HEK293T (cell line): ENCODE measurements at regions not wholly inside any gene's neighbourhood (a gene's known extent, or its start where the extent isn't known, plus 50 kb on each side); places are given as distances from the start of the nearest gene placed in this dataset.
A peak's percentile ranks its signal among the peaks of the same experiment; 100 is the strongest.

Experiments
- CTCF ChIA-PET: fragments of 350-600 bp; formaldehyde crosslinking; extraction: SDS; loops from one replicate; lab custom pipeline; 2021; ENCODE audit warnings: antibody characterized with exemption, inconsistent platforms; lab: Yijun Ruan, JAX
- POLR2A ChIA-PET: fragments of 350-600 bp; formaldehyde crosslinking; extraction: SDS; loops from one replicate; lab custom pipeline; 2020; ENCODE audit warnings: antibody characterized with exemption, inconsistent platforms; lab: Yijun Ruan, JAX
- DNase-seq: peaks from one replicate; pipeline ENCODE4 v3.0.0; 2012; ENCODE audit warnings: mixed read lengths; ENCODE audit errors: extremely low spot score
- ARNT ChIP-seq: fragments of 450-650 bp; IDR thresholded peaks from 2 replicates; pipeline ENCODE4 v1.6.1; 2017; ENCODE audit warnings: mild to moderate bottlenecking
- BHLHE40 ChIP-seq: fragments of 450-650 bp; IDR thresholded peaks from 2 replicates; pipeline ENCODE4 v1.6.1; 2016; ENCODE audit warnings: mild to moderate bottlenecking, moderate library complexity, borderline replicate concordance
- CTBP1 ChIP-seq: fragments of 450-650 bp; IDR thresholded peaks from 2 replicates; pipeline ENCODE4 v1.6.1; 2016; ENCODE audit warnings: borderline replicate concordance
- ELF4 ChIP-seq: fragments of 450-650 bp; IDR thresholded peaks from 2 replicates; pipeline ENCODE4 v1.6.1; 2017; ENCODE audit warnings: antibody characterized with exemption
- FOXA1 ChIP-seq: fragments of 450-650 bp; IDR thresholded peaks from 2 replicates; pipeline ENCODE4 v1.6.1; 2016; ENCODE audit warnings: mild to moderate bottlenecking
- FOXK2 ChIP-seq: fragments of 450-650 bp; IDR thresholded peaks from 2 replicates; pipeline ENCODE4 v1.6.1; 2016; ENCODE audit warnings: mild to moderate bottlenecking
- FOXM1 ChIP-seq: fragments of 450-650 bp; IDR thresholded peaks from 2 replicates; pipeline ENCODE4 v1.6.1; 2017; ENCODE audit warnings: mild to moderate bottlenecking, borderline replicate concordance
- HDGF ChIP-seq: fragments of 450-650 bp; IDR thresholded peaks from 2 replicates; pipeline ENCODE4 v1.6.1; 2017; ENCODE audit warnings: antibody characterized with exemption, borderline replicate concordance
- L3MBTL2 ChIP-seq: fragments of 450-650 bp; conservative IDR thresholded peaks from 2 replicates; pipeline ENCODE4 v1.6.1; 2016; ENCODE audit warnings: mild to moderate bottlenecking
- LEF1 ChIP-seq: fragments of 450-650 bp; IDR thresholded peaks from 2 replicates; pipeline ENCODE4 v1.6.1; 2017; ENCODE audit warnings: mild to moderate bottlenecking, borderline replicate concordance
- NFRKB ChIP-seq: fragments of 450-650 bp; IDR thresholded peaks from 2 replicates; pipeline ENCODE4 v1.6.1; 2016; ENCODE audit warnings: mild to moderate bottlenecking, moderate library complexity
- PKNOX1 ChIP-seq: fragments of 450-650 bp; IDR thresholded peaks from 2 replicates; pipeline ENCODE4 v1.6.1; 2016
- SP1 ChIP-seq: fragments of 450-650 bp; IDR thresholded peaks from 2 replicates; pipeline ENCODE4 v1.6.1; 2017
- SUZ12 ChIP-seq: fragments of 450-650 bp; IDR thresholded peaks from 2 replicates; pipeline ENCODE4 v1.6.1; 2016; ENCODE audit warnings: mild to moderate bottlenecking
- TARDBP ChIP-seq: fragments of 450-650 bp; IDR thresholded peaks from 2 replicates; pipeline ENCODE4 v1.6.1; 2016
- ZNF384 ChIP-seq: fragments of 450-650 bp; IDR thresholded peaks from 2 replicates; pipeline ENCODE4 v1.6.1; 2016

- CTCF ChIA-PET = interaction anchor here (0.5 to 3.2 kb wide), 17 partner anchors 12 to 1344 kb away, joined by 3 to 19 read pairs (median 4); no protein-coding TSS in a partner anchor
- POLR2A ChIA-PET = no interaction called here
- DNase-seq = peak; percentile 82
- TF ChIP-seq HDGF (no peak), FOXK2 (no peak), PKNOX1 (peak; percentile 73)
Measured at GRCh38 chr13:99436686-99437416, 64.4 kb upstream of the TM9SF2 start.

- POLR2A ChIA-PET = no interaction called here
- no peak for TF ChIP-seq HDGF
- no peak for TF ChIP-seq ARNT
- TF ChIP-seq L3MBTL2 = no peak
- TF ChIP-seq FOXK2 = no peak
- CTCF ChIA-PET = interaction anchor here (0.9 kb wide), 1 partner anchor 51 kb away, joined by 3 read pairs; no protein-coding TSS in a partner anchor
- no peak for DNase-seq
Measured at GRCh38 chr13:99439048-99439447, 62.2 kb upstream of the TM9SF2 start.

GRCh38 chr13:99439850-99440604 is 61.2 kb upstream of the TM9SF2 start:
- ChIA-PET POLR2A (no interaction called here), CTCF (interaction anchor here (0.8 to 1.4 kb wide), 2 partner anchors 171 to 263 kb away, joined by 3 to 6 read pairs; no protein-coding TSS in a partner anchor)
- TF ChIP-seq NFRKB = no peak
- TF ChIP-seq ARNT = no peak
- TF ChIP-seq TARDBP = no peak
- no peak for TF ChIP-seq FOXM1
- no peak for TF ChIP-seq BHLHE40
- no peak for TF ChIP-seq FOXK2
- TF ChIP-seq CTBP1 = no peak
- no peak for TF ChIP-seq ZNF384
- DNase-seq = no peak

- peak; percentile 50 for DNase-seq
- ChIA-PET CTCF (interaction anchor here (1.0 kb wide), 1 partner anchor 61 kb away, joined by 3 read pairs; no protein-coding TSS in a partner anchor), POLR2A (interaction anchor here (1.3 kb wide), 1 partner anchor 56 kb away, joined by 3 read pairs; no protein-coding TSS in a partner anchor)
- TF ChIP-seq CTBP1 (no peak), ELF4 (no peak), NFRKB (no peak), BHLHE40 (no peak), LEF1 (no peak), FOXM1 (no peak), L3MBTL2 (no peak), ZNF384 (no peak), TARDBP (no peak), SUZ12 (no peak), SP1 (no peak), PKNOX1 (no peak), HDGF (no peak), FOXK2 (no peak), FOXA1 (no peak)
Measured at GRCh38 chr13:99442273-99442895, 58.9 kb upstream of the TM9SF2 start.

GRCh38 chr13:99446242-99446641 is 55.0 kb upstream of the TM9SF2 start:
- no peak for DNase-seq
- ChIA-PET CTCF (interaction anchor here (0.6 to 1.0 kb wide), 2 partner anchors 57 to 59 kb away, joined by 3 to 4 read pairs; no protein-coding TSS in a partner anchor), POLR2A (no interaction called here)
- TF ChIP-seq BHLHE40 = no peak
- TF ChIP-seq ZNF384 = no peak
- no peak for TF ChIP-seq NFRKB
- no peak for TF ChIP-seq CTBP1
- no peak for TF ChIP-seq SP1
- no peak for TF ChIP-seq TARDBP
- TF ChIP-seq ELF4 = no peak
- no peak for TF ChIP-seq FOXA1
- no peak for TF ChIP-seq HDGF
- no peak for TF ChIP-seq FOXM1
- no peak for TF ChIP-seq ARNT
- TF ChIP-seq SUZ12 = no peak
- TF ChIP-seq PKNOX1 = no peak
- no peak for TF ChIP-seq LEF1
- no peak for TF ChIP-seq FOXK2
- TF ChIP-seq L3MBTL2 = no peak
